HG03575 (cell line): ENCODE measurements at regions not wholly inside any gene's neighbourhood (a gene's known extent, or its start where the extent isn't known, plus 50 kb on each side); places are given as distances from the start of the nearest gene placed in this dataset.

Experiments
- ATAC-seq: cut with Tn5 transposase; IDR thresholded peaks from one replicate; pipeline ENCODE4 v1.9.1; 2021; ENCODE audit not compliant: unreplicated experiment, insufficient number of reproducible peaks, low FRiP score; ENCODE audit errors: extremely low read depth

GRCh38 chr10:43867667-43868565 is 219.2 kb upstream of the ZNF32 start:
- no peak for ATAC-seq

DNA sequence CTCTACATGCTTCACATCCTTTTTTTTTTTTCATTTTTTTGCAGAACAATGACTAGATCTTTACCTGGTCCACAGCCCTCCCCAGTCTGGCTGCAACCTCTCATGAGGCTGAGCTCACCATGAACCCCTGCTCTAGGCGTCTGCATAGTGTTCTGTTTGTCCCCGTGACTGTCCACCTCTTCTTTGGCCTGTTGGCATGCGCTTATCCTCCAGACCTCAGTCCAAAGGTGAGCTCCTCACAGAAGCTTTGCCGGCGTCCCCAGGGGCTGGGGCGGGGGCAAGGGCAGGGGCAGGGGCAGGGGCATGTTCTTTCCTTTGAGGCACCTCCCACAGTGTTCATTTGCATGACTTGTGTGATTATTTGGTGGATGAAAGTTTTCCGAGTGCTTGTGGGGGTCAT is 218.4 kb upstream of the ZNF32 start:
- no peak for ATAC-seq

- no peak for ATAC-seq
These were observed 218.0 kb upstream of the ZNF32 start for GRCh38 chr10:43866712-43867111.

- no peak for ATAC-seq
These were observed 216.8 kb upstream of the ZNF32 start for GRCh38 chr10:43865265-43866135.

DNA sequence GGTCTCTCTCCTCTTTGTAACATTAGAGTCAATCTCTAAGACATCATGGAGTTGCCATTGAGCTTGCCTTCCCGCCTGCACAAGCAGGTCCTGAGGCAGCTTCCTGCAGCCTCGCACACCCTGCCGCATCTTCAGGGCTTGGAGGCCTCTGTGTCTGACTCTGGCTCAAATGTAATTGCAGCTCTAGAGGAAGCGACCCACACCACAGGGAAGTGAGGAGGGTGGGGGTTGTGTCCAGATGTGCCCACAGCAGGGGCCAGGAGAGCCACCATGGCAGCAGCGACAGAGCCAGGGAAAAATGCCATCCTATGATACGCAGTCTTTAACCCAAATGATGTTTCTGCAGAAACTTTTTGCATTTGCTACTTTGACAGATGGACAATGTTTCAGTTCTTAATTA is 216.0 kb upstream of the ZNF32 start:
- ATAC-seq = no peak

GRCh38 chr10:43863859-43864591 is 215.3 kb upstream of the ZNF32 start:
- ATAC-seq = no peak

- ATAC-seq = no peak
These were observed 214.6 kb upstream of the ZNF32 start for GRCh38 chr10:43863270-43863669.

GRCh38 chr10:43862756-43863155 is 214.1 kb upstream of the ZNF32 start:
- no peak for ATAC-seq

- ATAC-seq = no peak
These were observed 213.5 kb upstream of the ZNF32 start for GRCh38 chr10:43861966-43862751.

- ATAC-seq = no peak
These were observed 210.4 kb upstream of the ZNF32 start for GRCh38 chr10:43859016-43859525.

GRCh38 chr10:43857931-43858315 is 209.2 kb upstream of the ZNF32 start:
- ATAC-seq = no peak

DNA sequence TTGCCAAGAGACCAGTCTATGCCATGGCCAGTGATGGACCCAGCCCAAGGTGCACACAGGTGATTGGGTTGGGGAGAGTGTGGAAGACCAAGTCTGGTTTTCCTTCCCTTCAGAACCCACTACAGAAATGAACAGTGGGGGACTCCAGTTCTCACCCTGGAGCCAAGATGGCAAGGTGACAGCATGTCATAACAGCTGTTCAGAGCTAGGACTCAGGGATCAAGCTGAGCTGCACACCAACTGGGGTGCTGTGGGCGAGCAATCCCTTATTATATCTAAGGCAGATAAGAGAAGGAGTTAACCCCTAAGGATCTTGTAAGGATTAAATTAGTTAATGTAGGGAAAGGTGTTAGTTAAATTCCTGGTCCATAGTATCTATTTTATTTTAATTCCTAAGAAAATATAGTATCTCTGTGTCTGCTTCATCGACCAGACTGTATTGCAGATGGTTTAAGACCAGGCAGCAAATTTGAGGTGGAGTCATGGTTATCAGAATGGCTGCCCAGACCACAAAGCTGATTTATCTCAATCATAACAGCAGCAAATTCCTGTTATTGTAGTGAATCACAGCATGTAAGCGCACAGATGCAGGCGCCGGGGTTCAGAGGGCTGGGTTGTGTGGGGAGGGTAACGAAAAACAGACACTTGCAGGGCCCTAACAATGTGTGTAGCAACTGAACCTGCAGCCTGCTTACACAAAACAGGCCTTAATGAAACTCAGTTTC is 208.7 kb upstream of the ZNF32 start:
- no peak for ATAC-seq

DNA sequence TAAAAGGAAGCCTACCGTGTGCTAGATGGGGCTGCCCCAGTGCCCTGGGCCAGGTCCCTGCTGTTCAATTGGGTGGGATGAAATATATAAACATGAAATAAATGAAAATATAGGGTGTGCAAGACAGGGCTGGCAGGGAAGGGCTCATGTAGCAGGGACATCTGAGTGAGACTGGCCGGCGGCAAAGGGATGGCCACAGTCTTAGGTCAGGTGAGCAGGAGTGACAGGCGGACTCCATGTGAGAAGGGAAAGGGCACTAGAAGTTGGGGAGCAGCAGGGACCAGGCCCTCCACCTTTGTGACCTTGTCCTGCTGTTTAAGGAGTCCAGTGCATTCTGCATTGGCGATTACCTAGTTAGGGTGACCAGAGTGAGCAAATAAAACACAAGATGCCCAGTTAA is 207.6 kb upstream of the ZNF32 start:
- ATAC-seq = no peak

GRCh38 chr10:43855667-43856210 is 207.1 kb upstream of the ZNF32 start:
- no peak for ATAC-seq

GRCh38 chr10:43854007-43854406 is 205.3 kb upstream of the ZNF32 start:
- ATAC-seq = no peak

DNA sequence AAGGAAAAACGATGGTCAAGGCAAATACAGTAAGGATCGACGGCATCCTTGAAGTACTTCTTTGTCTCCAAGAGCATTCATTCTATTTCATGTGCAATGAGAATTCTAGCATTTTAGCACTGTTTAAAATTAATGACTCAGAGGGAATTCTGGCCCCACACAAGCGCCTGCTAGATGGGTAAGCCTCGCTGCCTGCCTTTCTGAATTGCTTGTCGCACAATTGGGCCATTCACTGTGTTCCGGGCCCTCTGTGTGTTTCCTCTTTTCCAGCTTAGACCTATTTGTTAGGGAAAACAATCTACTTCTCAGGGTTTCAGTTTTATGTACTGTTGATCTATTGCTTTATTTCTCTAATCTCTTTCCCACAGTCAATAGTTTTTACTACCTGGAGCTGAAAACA is 204.7 kb upstream of the ZNF32 start:
- no peak for ATAC-seq

DNA sequence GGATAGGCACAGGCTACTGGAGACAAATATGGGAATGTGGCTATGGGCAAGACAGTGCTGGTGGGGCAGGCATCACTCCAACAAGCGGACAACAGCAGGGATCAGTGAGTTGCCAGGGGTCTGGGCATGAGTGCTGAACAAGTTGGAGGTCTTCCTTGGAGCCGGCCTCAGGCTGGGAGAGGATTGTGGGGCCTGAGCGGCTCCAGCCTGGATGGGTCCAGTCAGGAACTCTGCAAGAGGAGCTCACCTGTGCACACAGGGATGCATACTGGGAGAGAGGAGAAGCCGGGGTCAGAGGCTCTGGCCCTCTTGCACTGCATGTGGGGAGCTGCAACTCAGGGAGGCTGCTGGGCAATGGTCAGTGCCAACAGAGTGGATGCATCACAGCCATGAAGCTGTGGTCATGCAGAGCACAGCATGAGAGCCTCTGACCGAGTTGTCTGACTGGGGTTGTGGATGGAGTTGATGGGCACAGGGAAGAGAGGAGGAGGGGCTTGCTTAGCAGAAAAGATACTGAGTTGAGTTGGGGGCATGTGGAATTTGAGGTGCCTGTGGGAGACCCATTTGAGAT is 204.0 kb upstream of the ZNF32 start:
- ATAC-seq = no peak
